ENCODE measurements at regions not wholly inside any gene's neighbourhood (a gene's known extent, or its start where the extent isn't known, plus 50 kb on each side); places are given as distances from the start of the nearest gene placed in this dataset.

GRCh38 chr15:31551323-31551722 is 224.7 kb downstream of the KLF13 start:
- TF ChIP-seq NR3C1 (IDR thresholded peaks at IDR 0.05): no peak
- TF ChIP-seq, protein P1, sequence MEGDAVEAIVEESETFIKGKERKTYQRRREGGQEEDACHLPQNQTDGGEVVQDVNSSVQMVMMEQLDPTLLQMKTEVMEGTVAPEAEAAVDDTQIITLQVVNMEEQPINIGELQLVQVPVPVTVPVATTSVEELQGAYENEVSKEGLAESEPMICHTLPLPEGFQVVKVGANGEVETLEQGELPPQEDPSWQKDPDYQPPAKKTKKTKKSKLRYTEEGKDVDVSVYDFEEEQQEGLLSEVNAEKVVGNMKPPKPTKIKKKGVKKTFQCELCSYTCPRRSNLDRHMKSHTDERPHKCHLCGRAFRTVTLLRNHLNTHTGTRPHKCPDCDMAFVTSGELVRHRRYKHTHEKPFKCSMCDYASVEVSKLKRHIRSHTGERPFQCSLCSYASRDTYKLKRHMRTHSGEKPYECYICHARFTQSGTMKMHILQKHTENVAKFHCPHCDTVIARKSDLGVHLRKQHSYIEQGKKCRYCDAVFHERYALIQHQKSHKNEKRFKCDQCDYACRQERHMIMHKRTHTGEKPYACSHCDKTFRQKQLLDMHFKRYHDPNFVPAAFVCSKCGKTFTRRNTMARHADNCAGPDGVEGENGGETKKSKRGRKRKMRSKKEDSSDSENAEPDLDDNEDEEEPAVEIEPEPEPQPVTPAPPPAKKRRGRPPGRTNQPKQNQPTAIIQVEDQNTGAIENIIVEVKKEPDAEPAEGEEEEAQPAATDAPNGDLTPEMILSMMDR (IDR thresholded peaks at IDR 0.05): no peak

Data from A549 (cell line).